NCI-H1417 treated with DMSO at 0.1 percent for 48 hours (cell line): ENCODE measurements at regions not wholly inside any gene's neighbourhood (a gene's known extent, or its start where the extent isn't known, plus 50 kb on each side); places are given as distances from the start of the nearest gene placed in this dataset.
A peak's percentile ranks its signal among the peaks of the same experiment; 100 is the strongest.
"Not testable (repeated sequence)": the region's sequence is repeated elsewhere in the genome, so short reads cannot be mapped to it uniquely, and the experiment has no call there.

ENCODE experiments used
- DNase-seq: peaks from one replicate; lab custom pipeline; 2025; lab: John Stamatoyannopoulos, UW

DNA sequence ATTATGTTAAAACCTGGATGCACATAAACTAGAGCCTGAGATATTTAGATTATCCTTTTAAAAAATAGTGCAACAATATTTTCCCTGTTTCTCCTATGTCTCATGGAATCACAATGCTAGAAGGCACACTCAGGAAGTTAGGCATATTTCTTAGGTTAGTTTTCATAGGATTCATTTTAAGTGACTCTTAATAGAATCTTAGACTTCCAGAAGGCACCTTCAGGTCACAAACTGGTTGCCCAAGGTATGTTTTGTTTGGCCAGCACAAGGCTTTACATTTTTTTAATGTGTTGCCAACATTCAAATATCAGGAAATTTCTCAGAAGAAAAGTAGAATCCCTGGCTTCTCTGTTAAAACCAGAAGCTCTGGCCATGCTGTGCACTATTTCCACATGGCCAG, 129.3 kb downstream of the LNPK start:
- DNase-seq, result no peak

DNA sequence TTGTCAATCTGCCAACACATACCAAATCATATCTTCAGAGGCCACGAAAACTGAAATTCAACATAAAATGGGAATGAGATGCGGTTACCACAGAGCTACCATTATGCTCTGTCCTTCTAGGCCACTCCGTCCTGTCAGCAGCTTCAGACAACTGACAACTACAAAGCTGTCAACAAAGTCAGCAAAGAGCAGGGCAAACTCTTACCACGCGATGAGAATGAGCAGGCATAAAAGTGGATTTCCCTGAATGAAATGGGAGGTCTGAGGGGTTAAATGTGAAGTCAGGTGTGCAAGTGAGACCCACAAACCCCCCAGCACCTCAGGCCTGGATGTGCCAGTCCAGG, 130.1 kb downstream of the LNPK start:
- no peak for DNase-seq

DNA sequence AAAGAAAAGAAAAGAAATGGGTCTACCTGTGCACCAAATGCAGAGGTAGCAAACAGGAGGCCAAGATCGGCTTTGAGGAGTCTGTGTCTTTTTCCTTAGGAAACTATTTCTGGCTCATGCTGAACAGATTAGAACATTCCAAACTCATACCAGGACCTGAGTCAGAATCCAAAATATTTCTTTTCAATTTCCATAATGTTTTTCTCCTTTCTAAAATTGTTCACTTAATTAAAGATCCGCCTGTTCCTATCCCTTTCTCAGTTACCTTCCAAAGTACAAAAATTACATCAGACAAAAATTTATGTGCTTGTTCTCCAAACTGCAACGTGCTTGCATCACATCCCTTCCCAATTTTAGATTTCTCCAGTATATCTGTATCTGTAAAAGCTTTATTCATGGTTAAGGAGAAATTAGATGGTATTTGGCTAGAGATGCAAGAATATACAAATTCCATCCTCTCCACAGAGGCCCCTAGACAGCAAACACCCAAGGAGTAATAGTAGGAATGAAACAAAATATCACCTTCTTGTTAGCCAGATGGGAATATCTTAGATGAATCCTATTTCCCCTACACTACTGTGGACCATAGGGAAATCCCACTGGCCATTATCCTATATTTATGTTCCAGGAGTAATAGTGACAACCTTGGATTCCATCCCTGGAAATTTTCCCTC, 130.6 kb downstream of the LNPK start:
- no peak for DNase-seq

DNA sequence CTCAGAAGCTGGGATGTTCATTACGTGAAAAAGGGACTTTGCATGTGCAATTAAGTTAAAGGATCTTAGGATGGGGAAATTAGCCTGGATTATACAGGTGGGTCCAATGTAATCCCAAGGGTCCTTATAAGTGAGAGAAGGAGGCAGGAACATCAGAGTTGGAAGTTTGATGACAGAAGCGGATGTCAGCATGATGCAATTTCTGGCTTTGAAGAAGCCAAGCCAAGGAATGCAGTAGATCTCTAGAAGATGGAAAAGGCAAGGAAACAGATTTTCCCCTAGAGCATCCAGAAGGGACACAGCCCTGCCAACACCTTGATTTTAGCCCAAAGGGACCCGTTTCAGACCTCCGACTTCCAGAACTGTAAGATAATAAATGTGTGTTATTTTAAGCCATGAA, 136.4 kb downstream of the LNPK start:
- DNase-seq, result no peak

DNA sequence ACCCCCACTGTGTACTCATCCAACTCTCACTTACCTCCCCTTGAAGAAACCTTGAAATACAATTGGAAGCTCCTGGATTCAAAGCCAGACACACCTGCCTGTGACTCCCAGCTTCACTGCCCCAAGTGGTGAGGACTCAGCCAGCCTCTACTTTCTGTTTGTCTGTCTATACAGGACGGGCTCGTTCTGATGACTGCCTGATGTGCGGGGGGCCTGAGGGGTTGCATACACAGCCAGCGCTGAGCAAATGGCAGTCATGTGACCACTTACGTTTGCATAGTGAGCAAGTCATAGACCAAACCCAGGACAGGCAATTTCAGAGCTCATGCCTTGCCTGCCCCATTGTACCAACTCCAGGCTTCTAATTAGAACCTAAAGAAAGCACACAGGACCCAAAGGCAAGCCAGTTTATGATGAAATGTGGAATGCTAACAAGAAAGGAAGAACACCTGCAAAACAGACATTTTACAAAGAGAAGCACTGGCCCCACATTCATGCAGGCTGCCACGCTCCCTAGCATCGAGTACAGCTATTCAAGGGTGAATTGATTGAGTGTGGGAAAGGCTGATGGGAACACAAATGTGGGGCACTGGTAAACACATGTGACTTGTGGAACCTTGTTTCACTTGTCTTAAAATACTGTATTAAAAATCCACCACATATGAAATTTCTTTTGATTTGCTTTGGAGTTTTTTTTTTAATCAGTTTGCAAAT, 137.8 kb downstream of the LNPK start:
- no peak for DNase-seq

DNA sequence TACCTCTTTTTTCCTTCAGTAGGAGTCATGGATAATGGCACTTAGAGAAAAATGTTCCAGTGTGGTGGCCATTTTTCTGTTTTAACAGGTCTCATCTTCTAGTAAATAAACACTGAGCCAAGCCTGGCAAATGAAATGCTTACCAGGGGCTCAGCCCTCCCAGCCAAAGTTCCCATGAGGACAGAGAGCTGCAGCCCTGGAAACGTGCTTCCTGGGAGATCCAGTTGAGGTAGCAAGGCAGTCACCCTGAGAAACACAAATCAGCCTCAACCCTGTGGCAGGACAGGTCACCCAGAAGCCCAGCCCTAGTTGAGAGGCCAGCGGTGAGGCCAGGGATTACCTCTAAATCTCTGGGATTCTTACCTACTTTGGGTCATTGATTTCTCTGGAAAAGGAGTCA, 140.1 kb downstream of the LNPK start:
- no peak for DNase-seq

DNA sequence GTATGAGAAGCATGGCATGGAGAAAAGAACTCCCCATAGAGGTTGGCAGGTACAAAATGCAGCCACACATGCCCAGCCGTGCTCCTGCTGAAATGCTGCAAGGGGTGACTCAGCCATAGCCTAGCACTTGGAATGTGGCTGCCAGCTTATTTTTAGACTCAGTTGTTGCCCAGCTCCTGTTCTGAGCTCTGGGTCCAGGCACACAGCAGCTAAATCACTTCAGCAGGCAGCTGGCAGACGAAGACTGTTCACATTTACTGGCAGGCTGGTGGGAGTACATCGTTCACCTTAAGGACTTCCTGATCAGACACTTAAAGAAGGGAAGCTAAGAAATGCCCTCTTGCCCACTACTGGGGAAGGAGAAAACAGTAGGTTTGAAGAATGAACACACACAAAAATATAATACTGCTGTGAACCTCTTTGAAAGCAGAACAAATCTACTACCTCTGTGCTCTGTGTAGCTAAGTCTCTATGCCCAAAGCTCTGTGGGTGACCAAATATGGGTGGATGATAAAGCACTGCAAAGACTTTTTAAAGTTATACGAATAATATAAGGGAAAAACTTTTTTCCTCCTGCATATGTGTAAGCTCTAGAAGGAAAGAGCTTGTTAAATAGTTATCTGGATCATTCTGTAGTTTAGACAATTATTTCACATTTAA, 146.1 kb downstream of the LNPK start:
- no peak for DNase-seq

DNA sequence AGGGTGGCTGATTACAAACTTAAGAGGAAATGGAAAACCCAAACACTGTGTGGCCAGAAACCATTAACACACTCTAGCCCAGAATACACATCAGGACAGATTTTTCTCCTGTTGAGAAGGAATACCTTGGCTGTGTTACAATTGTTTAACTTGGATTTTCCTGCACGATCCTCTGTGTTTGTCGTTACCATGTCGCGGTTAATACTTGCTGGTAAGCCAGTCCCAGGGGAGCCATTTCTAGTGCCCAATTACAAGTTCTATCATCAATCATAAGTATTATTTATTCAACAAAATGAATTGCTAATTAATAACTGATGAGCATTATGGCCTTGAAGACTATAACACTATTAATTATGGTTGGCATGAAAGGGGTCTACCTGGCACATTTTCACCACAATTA, 146.8 kb downstream of the LNPK start:
- no peak for DNase-seq

DNA sequence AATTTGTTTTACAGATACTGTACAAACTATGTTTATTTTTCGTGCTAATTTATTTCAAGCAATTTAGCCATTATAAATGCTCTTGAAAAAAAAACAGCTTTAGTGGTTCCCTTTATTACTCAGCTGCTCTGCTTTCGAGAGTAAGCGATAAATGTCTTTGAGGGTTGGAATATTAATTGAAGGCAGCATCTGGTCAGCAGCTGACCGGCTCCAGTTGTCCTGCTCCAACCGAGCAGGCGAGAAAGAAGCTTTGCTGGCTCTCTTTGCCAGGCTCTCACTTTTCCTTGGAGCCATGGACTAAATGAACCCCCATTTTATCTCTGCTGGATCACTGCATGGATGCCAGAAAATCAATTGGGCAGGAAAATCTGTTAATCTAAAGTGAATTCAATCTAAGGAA, 147.4 kb downstream of the LNPK start:
- peak; percentile 79 for DNase-seq

DNA sequence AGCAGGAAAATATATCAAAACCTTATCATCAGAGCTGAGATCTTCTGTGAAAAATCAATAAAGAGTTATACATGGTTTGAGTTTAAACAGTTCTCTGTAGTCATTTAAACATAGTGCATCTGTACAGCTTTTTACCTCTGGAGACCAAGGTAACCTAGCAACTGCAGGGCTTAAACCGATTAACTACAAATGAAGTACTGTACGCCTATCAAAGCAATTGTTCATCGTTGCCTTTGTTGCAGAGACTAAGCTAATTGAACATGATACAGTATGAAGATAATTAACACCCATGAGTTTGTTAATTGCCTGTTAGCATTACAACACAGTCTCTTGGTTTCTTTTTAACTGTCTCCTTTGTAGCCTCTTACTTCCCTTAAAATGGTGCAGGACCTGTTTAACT, 147.9 kb downstream of the LNPK start:
- peak; percentile 79 for DNase-seq

DNA sequence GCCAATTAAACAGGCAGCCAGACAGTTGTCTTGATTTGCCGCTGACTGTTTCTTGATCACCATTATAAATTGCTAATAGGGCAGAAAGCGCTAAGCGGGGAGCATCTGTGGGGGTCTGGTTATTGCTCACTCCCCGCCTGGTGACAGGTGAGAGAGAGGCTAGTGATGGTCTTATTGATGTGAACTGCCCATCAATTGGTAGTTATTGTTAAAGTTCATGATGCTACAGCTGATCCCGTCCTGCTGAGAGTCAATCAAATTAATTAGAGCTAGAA, 148.5 kb downstream of the LNPK start:
- no peak for DNase-seq

DNA sequence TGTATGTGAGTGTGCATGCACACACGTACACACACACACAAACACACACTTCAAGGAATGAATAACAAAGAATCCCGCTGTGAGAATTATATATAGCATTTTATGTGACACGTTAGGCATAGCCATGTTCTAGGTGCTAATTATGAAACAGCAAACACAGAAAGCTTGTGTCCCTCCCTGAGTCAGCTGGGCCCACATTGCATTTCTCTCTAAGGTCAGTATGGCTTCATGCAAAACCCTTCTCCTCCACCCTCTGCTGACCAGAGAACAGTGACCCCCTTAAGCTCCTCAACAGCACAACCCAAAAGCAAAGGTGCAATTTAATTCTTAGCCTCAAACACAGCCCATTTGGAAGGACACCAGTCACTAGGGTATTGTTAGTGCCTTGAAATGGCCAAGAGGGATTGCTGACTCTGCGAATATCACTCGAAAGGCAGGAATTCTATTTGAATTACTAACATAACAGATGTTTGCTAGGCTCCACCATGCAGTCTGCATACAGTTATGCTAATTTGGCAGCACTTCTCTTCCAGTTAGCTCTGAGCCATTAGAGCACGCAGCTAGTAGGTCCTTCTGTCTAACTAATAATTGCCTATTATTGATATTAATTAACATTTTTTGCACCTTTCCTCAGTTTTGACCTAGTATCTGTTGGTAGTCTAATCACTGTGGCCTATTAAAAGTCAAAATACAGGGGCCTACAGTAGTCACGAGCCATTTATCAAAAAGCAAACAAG, 149.0 kb downstream of the LNPK start:
- no peak for DNase-seq

DNA sequence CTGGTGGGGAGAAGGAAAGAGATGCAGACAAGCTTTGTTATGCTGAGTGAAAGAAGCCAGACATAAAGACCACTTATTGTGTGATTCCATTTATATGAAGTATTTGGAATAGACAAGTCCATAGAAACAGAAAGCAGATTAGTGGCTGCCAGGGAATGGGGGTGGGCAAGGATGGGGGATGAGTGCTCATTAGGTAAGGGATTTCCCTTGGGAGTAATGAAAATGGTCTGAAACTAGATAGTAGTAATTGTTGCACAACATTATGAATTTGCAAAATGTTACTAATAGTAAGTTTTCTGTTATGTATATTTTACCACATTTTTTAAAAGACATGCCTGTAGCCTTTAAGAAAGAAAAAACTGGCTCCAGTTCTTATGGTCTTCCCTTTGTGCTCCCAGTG, 154.9 kb downstream of the LNPK start:
- DNase-seq, result no peak

DNA sequence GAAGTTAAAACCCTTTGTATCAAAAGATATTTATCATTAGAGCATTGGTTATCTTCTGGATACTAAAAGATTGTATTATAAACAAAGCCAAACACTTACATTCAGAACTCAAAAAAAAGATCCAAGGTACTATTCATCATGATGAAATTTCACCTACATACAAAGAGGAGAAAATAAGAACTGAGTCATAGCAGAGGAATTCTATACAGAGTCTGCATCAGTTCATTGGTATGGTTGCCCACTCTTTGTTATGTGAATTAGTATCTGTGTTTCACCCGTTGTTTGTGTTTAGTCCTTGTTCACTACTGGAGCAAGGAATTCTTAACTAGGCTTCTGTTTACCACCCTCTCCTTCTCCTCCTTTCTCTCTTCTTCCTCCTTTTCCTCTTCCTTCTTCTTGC, 157.9 kb downstream of the LNPK start:
- no peak for DNase-seq

DNA sequence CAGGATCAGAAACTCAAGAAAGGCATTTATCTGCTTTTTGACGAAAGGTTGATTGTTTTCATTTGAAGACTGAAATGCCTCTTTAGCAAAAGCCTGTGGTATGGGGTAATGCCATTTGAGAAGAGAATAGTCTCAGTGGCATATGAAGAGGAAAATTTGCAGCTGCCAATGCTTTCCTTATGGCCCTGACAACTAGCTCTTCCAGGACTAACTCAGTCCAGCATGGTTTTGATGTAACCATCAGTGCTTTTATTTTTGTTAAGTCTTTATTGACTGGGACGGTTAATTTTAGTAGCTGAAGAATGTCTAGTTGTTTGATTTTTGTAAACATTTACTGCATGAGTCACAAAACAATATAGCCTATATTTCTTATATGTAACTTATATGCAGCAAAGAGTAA, 158.4 kb downstream of the LNPK start:
- DNase-seq, result no peak

DNA sequence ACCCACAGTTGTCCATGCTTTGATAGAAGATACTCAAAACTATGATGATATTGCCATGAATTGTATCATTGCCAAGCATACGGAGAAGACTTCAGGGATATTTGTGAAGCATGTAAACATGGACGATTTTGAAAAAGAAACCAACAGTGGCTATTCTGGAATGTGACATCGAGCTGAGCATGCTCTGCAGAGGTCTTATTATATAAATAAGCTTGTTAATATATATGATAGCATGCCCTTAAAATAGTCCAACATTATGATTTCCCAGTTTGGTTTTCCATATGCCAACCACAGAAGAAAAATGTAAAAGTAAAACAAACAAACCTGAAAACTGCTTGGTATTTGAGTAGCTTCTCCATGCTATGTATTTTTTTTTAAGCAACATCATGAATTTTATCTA, 159.1 kb downstream of the LNPK start:
- DNase-seq, result no peak

DNA sequence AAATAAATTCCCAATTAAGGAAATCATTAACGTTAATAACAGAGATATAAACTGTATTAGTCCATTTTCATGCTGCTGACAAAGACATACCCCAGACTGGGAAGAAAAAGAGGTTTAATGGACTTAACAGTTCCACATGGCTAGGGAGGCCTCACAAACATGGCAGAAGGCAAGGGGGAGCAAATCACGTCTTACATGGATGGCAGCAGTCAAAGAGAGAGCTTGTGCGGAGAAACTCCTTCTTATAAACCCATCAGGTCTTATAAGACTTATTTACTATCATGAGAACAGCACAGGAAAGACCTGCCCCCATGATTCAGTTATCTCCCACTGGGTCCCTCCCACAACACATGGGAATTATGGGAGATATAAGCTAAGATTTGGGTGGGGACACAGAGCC, 161.3 kb downstream of the LNPK start:
- DNase-seq, result not testable (repeated sequence)

DNA sequence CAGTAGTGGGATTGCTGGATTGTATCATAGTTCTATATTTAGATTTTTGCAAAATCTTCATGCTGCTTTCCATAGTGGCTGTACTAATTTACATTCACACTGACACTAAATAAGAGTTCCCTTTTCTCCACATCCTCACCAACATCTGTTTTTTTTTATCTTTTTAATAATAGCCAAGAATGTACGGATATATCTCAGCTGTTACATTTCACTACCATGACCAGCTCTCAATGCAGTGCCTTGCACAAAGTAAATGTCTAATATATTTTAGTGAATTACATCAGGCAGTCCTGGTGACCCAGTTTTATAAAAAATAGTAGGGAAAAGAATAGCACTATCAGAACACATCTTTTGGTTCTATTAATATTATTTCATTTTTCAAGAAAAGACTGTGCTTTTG, 161.8 kb downstream of the LNPK start:
- no peak for DNase-seq

DNA sequence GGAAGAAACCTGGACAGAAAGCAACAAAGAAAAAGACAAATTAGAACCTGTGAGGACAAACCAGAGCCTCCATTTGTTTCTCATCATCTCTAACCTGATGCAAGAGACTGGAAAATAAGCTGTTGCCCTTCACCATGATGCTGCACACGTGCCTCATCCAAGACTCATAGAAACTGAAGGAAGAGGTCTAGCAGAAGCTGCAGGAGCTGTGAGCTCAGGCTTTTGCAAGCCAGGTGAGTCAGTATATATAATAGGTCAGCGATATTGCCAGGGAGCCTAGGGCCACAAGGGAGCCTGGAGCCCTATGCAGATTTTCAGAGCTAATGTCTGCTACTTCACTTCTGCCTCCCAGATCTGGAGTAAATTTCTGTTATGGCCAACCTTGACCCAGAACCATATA, 163.1 kb downstream of the LNPK start:
- DNase-seq, result no peak

DNA sequence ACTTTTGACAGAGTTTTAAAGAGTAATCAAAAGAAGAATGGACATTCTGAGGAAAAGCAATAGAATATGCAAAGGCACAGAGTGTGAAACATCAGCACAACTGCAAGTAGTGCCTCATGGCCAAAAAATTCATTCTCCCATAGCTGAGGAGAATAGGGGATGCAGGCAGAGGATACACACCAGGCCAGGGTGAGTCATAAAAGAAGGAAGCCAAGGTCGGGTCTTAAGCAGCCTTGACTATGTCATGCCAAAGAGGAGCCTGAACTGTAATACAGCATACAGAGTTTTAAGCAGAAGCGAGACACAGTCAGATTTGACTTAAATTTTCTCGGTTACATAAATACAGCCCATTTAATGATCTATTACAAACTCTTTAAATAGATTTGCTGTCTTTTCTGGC, 165.0 kb downstream of the LNPK start:
- DNase-seq, result no peak

DNA sequence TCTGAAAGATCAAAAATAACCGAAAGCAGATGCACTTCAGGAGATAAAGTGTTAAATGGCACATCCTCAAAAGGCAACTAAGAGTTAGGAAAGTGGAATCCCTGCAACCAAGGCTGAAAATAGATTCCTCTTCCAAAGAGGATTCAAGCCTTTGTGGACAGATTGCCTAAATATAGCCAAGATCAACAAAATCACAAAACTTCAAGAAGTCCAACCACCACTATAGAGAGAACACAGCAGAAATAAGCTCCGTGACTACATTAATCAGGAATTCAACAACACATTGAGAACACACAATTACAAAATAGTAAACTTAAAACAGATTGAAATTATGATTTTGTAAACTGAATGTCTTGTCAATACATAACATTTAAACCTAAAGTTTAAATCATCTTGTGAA, 165.7 kb downstream of the LNPK start:
- DNase-seq, result no peak

DNA sequence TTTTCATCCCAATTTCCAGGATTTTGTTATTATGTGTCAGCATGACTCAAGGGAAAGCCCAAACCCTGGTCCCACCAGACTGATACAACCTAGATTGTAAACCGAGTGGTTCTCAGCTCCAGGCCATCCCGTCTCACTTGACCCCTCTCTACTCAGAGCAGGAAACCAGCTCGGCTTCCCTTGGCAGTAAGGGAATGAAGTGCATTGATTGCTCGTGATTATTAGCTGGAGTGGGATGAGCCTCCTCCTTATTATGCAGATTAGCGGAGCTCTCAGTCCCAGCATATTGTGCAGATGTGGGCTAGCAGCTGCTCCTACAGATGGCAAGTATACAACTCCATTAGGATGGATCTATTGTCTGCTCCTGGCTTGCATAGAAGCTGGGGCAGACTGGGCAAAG, 167.6 kb downstream of the LNPK start:
- DNase-seq, result no peak

DNA sequence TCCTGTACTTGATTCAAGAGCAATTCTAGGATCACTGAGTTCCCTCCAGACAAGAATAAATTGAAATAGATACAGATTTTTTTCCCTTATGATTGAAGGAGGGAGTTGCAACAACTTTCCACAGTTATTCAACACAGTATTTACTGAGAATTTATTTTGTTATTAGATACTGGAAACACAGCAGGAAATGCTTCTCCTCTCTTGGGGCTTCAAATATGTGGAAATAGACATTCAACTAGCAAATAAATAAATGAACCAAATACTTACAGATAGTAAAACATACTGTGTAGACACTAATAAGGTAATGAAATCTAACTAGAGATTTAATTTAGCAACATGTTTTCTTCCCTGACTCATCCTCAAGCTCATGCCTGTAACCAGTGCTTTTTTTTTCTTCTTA, 169.2 kb downstream of the LNPK start:
- no peak for DNase-seq
